GM18867 (cell line): ENCODE measurements at regions not wholly inside any gene's neighbourhood (a gene's known extent, or its start where the extent isn't known, plus 50 kb on each side); places are given as distances from the start of the nearest gene placed in this dataset.
"Not testable (repeated sequence)": the region's sequence is repeated elsewhere in the genome, so short reads cannot be mapped to it uniquely, and the experiment has no call there.

Source experiments
- ATAC-seq: cut with Tn5 transposase; IDR thresholded peaks from one replicate; pipeline ENCODE4 v1.9.1; 2021; ENCODE audit warnings: mild to moderate bottlenecking, moderate library complexity; ENCODE audit not compliant: unreplicated experiment

- ATAC-seq, result peak; percentile 59
Measured at GRCh38 chr9:31730398-31730797, 654.0 kb upstream of the ACO1 start.

- no peak for ATAC-seq
Measured at GRCh38 chr9:31733166-31733565, 651.3 kb upstream of the ACO1 start.

- no peak for ATAC-seq
Measured at GRCh38 chr9:31736581-31737179, 647.8 kb upstream of the ACO1 start.

GRCh38 chr9:31740705-31741104 is 643.7 kb upstream of the ACO1 start:
- ATAC-seq, result no peak

- no peak for ATAC-seq
Measured at GRCh38 chr9:31744589-31744988, 639.9 kb upstream of the ACO1 start.

GRCh38 chr9:31745468-31745867 is 639.0 kb upstream of the ACO1 start:
- ATAC-seq, result no peak

- no peak for ATAC-seq
Measured at GRCh38 chr9:31745886-31746285, 638.6 kb upstream of the ACO1 start.

- no peak for ATAC-seq
Measured at GRCh38 chr9:31753756-31754155, 630.7 kb upstream of the ACO1 start.

- no peak for ATAC-seq
Measured at GRCh38 chr9:31759703-31760102, 624.7 kb upstream of the ACO1 start.

- not testable (repeated sequence) for ATAC-seq
Measured at GRCh38 chr9:31774021-31774420, 610.4 kb upstream of the ACO1 start.

GRCh38 chr9:31774571-31774970 is 609.9 kb upstream of the ACO1 start:
- ATAC-seq, result no peak

- no peak for ATAC-seq
Measured at GRCh38 chr9:31776471-31776870, 608.0 kb upstream of the ACO1 start.

GRCh38 chr9:31783491-31783890 is 601.0 kb upstream of the ACO1 start:
- ATAC-seq, result no peak

- no peak for ATAC-seq
Measured at GRCh38 chr9:31790720-31791119, 593.7 kb upstream of the ACO1 start.

- ATAC-seq, result peak; percentile 61
Measured at GRCh38 chr9:31799953-31800609, 584.4 kb upstream of the ACO1 start.

GRCh38 chr9:31807574-31808256 is 576.7 kb upstream of the ACO1 start:
- ATAC-seq, result peak; percentile 65

- ATAC-seq, result no peak
Measured at GRCh38 chr9:31808766-31809165, 575.7 kb upstream of the ACO1 start.

GRCh38 chr9:31820426-31820825 is 564.0 kb upstream of the ACO1 start:
- no peak for ATAC-seq

GRCh38 chr9:31821583-31821982 is 562.9 kb upstream of the ACO1 start:
- no peak for ATAC-seq

GRCh38 chr9:31823365-31823764 is 561.1 kb upstream of the ACO1 start:
- ATAC-seq, result no peak

- ATAC-seq, result no peak
Measured at GRCh38 chr9:31824860-31825259, 559.6 kb upstream of the ACO1 start.

GRCh38 chr9:31837211-31837610 is 547.2 kb upstream of the ACO1 start:
- ATAC-seq, result no peak
